GM12878 (cell line): ENCODE measurements at regions not wholly inside any gene's neighbourhood (a gene's known extent, or its start where the extent isn't known, plus 50 kb on each side); places are given as distances from the start of the nearest gene placed in this dataset.
A peak's percentile ranks its signal among the peaks of the same experiment; 100 is the strongest.

ENCODE experiments used
- ATAC-seq: fragments of 200-7000 bp; cut with Tn5 transposase; 3 replicates; pipeline ENCODE4 v1.9.1; 2020; ENCODE audit warnings: mild to moderate bottlenecking, moderate library complexity
- BruUV-seq: library from RNA; stranded (reverse); fragments of 400-500 nt; replicated peaks from 2 replicates; lab custom pipeline; 2021; lab: Mats Ljungman, UMichigan
- CTCF ChIA-PET: fragments of 300-600 bp; sonication (Branson Sonifier 250); formaldehyde crosslinking; extraction: SDS; loops from one replicate; lab custom pipeline; 2021; ENCODE audit warnings: inconsistent platforms; lab: Yijun Ruan, JAX
- POLR2A ChIA-PET: fragments of 350-600 bp; formaldehyde crosslinking; extraction: SDS; loops from one replicate; lab custom pipeline; 2021; ENCODE audit warnings: inconsistent platforms; lab: Charles Lee
- RAD21 ChIA-PET: fragments of 300-600 bp; sonication (Branson Sonifier 250); formaldehyde crosslinking; loops from one replicate; lab custom pipeline; 2023; ENCODE audit warnings: antibody characterized with exemption; ENCODE audit not compliant: unreplicated experiment; lab: Charles Lee
- SMC1A ChIA-PET: fragments of 300-600 bp; sonication (Branson Sonifier 250); formaldehyde crosslinking; loops from one replicate; lab custom pipeline; 2023; ENCODE audit not compliant: unreplicated experiment, uncharacterized antibody; lab: Charles Lee
- DNase-seq: peaks from one replicate; pipeline ENCODE4 v3.0.0-alpha.2; 2011; ENCODE audit warnings: low read depth, low spot score
- FAIRE-seq: peaks from 3 replicates; lab custom pipeline; 2011; peaks lifted over from hg19 to GRCh38; lab: Jason Lieb, UNC
- H2AFZ ChIP-seq: 2 replicates; pipeline ENCODE4 v1.6.0; 2011; ENCODE audit warnings: low read depth, low read length, control low read depth; ENCODE audit not compliant: control insufficient read depth
- H3K27ac ChIP-seq: 2 replicates; pipeline ENCODE4 v1.5.1; 2011; ENCODE audit warnings: control low read depth; ENCODE audit not compliant: control insufficient read depth, insufficient read depth
- H3K27me3 ChIP-seq, 2 experiments: replicated peaks in 1 of 2; 2 replicates each; pipeline versions ENCODE4 v1.6.0 to v1.6.1; 2011; ENCODE audit warnings: low read length in 1 of 2; ENCODE audit not compliant: control insufficient read depth in 2 of 2, insufficient read depth in 2 of 2
- H3K36me3 ChIP-seq, 2 experiments: 2 replicates each; pipeline ENCODE4 v1.5.1; 2011; ENCODE audit warnings: low read length in 1 of 2; ENCODE audit not compliant: control insufficient read depth in 2 of 2, insufficient read depth in 2 of 2
- H3K4me1 ChIP-seq: 2 replicates; pipeline ENCODE4 v1.6.1; 2011; ENCODE audit warnings: mild to moderate bottlenecking, low read length, moderate library complexity, mixed read lengths; ENCODE audit not compliant: control insufficient read depth, insufficient read depth
- H3K4me2 ChIP-seq: 2 replicates; pipeline ENCODE4 v1.6.0; 2011; ENCODE audit warnings: control low read depth; ENCODE audit not compliant: control insufficient read depth, insufficient read depth
- H3K4me3 ChIP-seq: fragments of 200-600 bp; sonication (generic); 2 replicates; pipeline ENCODE4 v1.5.1; 2016
- H3K79me2 ChIP-seq: 2 replicates; pipeline ENCODE4 v1.6.0; 2011; ENCODE audit warnings: low read length; ENCODE audit not compliant: control insufficient read depth, insufficient read depth
- H3K9ac ChIP-seq: 2 replicates; pipeline ENCODE4 v1.8.0; 2011; ENCODE audit warnings: low read length, control low read depth, mixed read lengths; ENCODE audit not compliant: control insufficient read depth, insufficient read depth
- H3K9me3 ChIP-seq: replicated peaks from 3 replicates; pipeline ENCODE4 v1.5.1; 2011; ENCODE audit warnings: mild to moderate bottlenecking, low read length; ENCODE audit not compliant: control insufficient read depth, insufficient read depth
- H4K20me1 ChIP-seq: 2 replicates; pipeline ENCODE4 v1.6.0; 2011; ENCODE audit not compliant: control insufficient read depth, insufficient read depth
- CUX1 ChIP-seq: IDR thresholded peaks from 2 replicates; pipeline ENCODE4 v1.6.1; 2012; ENCODE audit warnings: improper control_type of control experiment, low read depth, low read length; ENCODE audit not compliant: insufficient replicate concordance
- SPI1 ChIP-seq: IDR thresholded peaks from 2 replicates; pipeline ENCODE4 v1.6.1; 2011; ENCODE audit warnings: low read depth, mild to moderate bottlenecking, low read length, moderate library complexity, borderline replicate concordance; ENCODE audit not compliant: insufficient read depth
- WGBS: methylation state at CpG from one replicate; pipeline ENCODE4 v1.1.6; 2016; ENCODE audit warnings: low lambda C conversion rate; ENCODE audit not compliant: insufficient replicate concordance, insufficient coverage; ENCODE audit errors: missing lambda C conversion rate; 5-methylcytosine and 5-hydroxymethylcytosine counted together
- in situ Hi-C: fragments of 300-500 bp; cut with MboI; formaldehyde crosslinking; loops from 9 replicates; pipeline ENCODE4 v1.14.3; 2018; ENCODE audit warnings: mixed read lengths
- intact Hi-C: fragments of 100-400 bp; cut with micrococcal nuclease; formaldehyde crosslinking; loops from one replicate; pipeline ENCODE4 v1.14.2; 2022; ENCODE audit not compliant: unreplicated experiment

- no peaks in the 10 kb centered on the region; the same call in 2 of the 3 replicates for H3K9me3 ChIP-seq
- BruUV-seq = no TSS peak
- in situ Hi-C loops = no loop called here
- FAIRE-seq (no peak), DNase-seq (no peak), ATAC-seq (no peak)
- SMC1A ChIA-PET = no interaction called here
- TF ChIP-seq CUX1 = no peak
- peak; percentile 50; the same call in 1 of the 2 replicates for TF ChIP-seq SPI1
- no peaks in the 10 kb centered on the region for H4K20me1 ChIP-seq
- 29% methylated on average over 4 of the region's 4 CpGs for WGBS
- H3K27ac ChIP-seq = no peak overlapping the region
- H3K4me1 ChIP-seq = no peaks in the 10 kb centered on the region; the same call in 1 of the 2 replicates
- RAD21 ChIA-PET = no interaction called here
- intact Hi-C loops = no loop called here
- H3K79me2 ChIP-seq = no peaks in the 10 kb centered on the region
- CTCF ChIA-PET = no interaction called here
- H3K9ac ChIP-seq = no peak overlapping the region
- no peaks in the 10 kb centered on the region for H3K36me3 ChIP-seq
- POLR2A ChIA-PET = no interaction called here
- no peaks in the 10 kb centered on the region for H3K27me3 ChIP-seq
- no peak overlapping the region for H2AFZ ChIP-seq
- no peak overlapping the region for H3K4me3 ChIP-seq
- no peak overlapping the region for H3K4me2 ChIP-seq
These were observed 515.4 kb upstream of the RAB6C start for GRCh38 chr2:129464036-129464435.
